Spleen (tissue), 11 donors: ENCODE measurements at regions not wholly inside any gene's neighbourhood (a gene's known extent, or its start where the extent isn't known, plus 50 kb on each side); places are given as distances from the start of the nearest gene placed in this dataset.

Experiments
- DNase-seq: peaks from one replicate; pipeline ENCODE4 v3.0.0-alpha.2; 2020
- H3K27ac ChIP-seq, 8 donors: fragments of 200-600 bp; sonication (generic) in 7 of 8; 1 replicate in 4 of 8; 2 replicates in 4 of 8; pipeline versions ENCODE4 v1.5.0 to v1.8.0; 2016 to 2021; ENCODE audit warnings: inconsistent platforms in 4 of 8, mild to moderate bottlenecking in 4 of 8, moderate library complexity in 1 of 8
- H3K27me3 ChIP-seq, 7 donors: fragments of 200-600 bp; sonication (generic) in 6 of 7; replicated peaks in 1 of 7; 1 replicate in 4 of 7; 2 replicates in 3 of 7; pipeline versions ENCODE4 v1.5.0 to v1.8.0; 2016 to 2021; ENCODE audit warnings: inconsistent platforms in 3 of 7, mild to moderate bottlenecking in 1 of 7
- H3K36me3 ChIP-seq, 6 donors: fragments of 200-600 bp; sonication (generic) in 5 of 6; 1 replicate in 4 of 6; 2 replicates in 2 of 6; pipeline versions ENCODE4 v1.5.0 to v1.8.0; 2016 to 2021; ENCODE audit warnings: inconsistent platforms in 2 of 6
- H3K4me1 ChIP-seq, 6 donors: fragments of 200-600 bp; sonication (generic) in 5 of 6; 1 replicate in 3 of 6; 2 replicates in 3 of 6; pipeline versions ENCODE4 v1.5.0 to v1.8.0; 2016 to 2021; ENCODE audit warnings: inconsistent platforms in 3 of 6
- H3K4me3 ChIP-seq, 8 donors: fragments of 200-600 bp; sonication (generic) in 7 of 8; 1 replicate in 4 of 8; 2 replicates in 4 of 8; pipeline versions ENCODE4 v1.5.0 to v1.8.0; 2016 to 2021; ENCODE audit warnings: inconsistent platforms in 4 of 8, mild to moderate bottlenecking in 4 of 8, moderate library complexity in 2 of 8
- H3K9me3 ChIP-seq, 8 donors: fragments of 200-600 bp; sonication (generic) in 7 of 8; 1 replicate in 4 of 8; 2 replicates in 4 of 8; pipeline versions ENCODE4 v1.5.0 to v1.8.0; 2016 to 2021; ENCODE audit warnings: inconsistent platforms in 4 of 8
- POLR2A ChIP-seq, 3 donors: fragments of 450-650 bp; IDR thresholded peaks; one replicate each; pipeline ENCODE4 v1.5.1; 2017; ENCODE audit warnings: antibody characterized with exemption in 3 of 3, mild to moderate bottlenecking in 1 of 3
- POLR2AphosphoS5 ChIP-seq, 3 donors: sonication (generic); formaldehyde crosslinking; IDR thresholded peaks; one replicate each; pipeline ENCODE4 v1.5.1; 2017; ENCODE audit warnings: antibody characterized with exemption in 3 of 3
- WGBS, 5 donors: extraction: QIAGEN DNeasy Blood & Tissue Kit in 3 of 5; methylation state at CpG; one replicate each; pipeline versions ENCODE4 v1.1.5 to v1.1.7; 2013 to 2018; 5-methylcytosine and 5-hydroxymethylcytosine counted together
- intact Hi-C: fragments of 100-400 bp; cut with DNase I; formaldehyde crosslinking; loops from one replicate; pipeline ENCODE4 v1.15.0; 2023; ENCODE audit warnings: low total_unique reads
- TF ChIP-seq, protein P1 (sequence below), 11 experiments: fragments of 200-600 bp in 7 of 11; fragments of 450-650 bp in 4 of 11; sonication (generic) in 4 of 11; IDR thresholded peaks in 8 of 11; conservative IDR thresholded peaks in 3 of 11; 1 replicate in 7 of 11; 2 replicates in 4 of 11; pipeline versions ENCODE4 v1.4.0 to v1.8.0; 2016 to 2021; ENCODE audit warnings: antibody characterized with exemption in 11 of 11, inconsistent platforms in 4 of 11, mild to moderate bottlenecking in 1 of 11
- donor health status: healthy with polysubstance abuse.
- donor health status: DM: no; HTN: no; CAD: no; lungs with moderate emphysema.
- donor health status: DM: no; HTN: no; CAD: no.
- donor health status: Bipolar disorder and iron deficiency.
- donor health status: healthy.
- donor health status: DM: no; HTN: no; CAD: no.
- donor health status: DM: yes; HTN: yes; CAD: no.

DNA sequence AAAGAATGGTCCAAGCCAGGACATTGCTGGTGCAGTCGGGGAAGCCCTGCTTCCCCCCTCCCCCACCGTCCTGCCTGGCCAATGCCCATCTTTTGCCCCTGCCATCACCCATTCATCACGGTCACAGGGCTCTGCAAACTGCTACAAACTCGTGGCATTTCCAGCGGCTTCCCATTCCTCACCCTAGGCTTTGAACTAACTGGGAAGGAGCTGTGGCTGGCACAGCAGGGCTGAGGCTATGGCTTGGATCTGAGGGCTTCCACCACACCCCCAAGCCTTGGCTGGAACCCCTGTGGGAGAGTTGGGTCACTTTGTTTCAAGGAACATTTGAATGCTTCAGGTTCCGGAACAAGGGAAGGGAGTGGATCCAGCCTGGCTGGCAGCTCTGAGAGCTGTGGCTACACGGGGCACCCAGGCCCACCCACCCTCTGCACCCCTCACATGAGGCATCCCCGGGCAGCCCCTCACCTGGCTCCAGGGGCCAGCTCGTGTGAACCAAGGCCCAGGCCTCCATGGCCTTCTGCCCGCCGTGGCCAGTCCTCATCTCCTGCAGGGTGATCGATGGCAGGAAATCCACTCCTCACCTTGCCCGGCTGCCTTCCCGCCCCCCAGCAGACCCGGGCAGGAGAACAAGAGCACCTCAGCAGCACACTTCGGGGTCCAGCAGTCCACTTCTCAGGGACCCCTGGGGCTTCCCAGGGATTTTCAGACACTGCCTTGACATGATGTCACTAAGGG, 58.8 kb upstream of the OTOS start:
- peak; percentile 42 for DNase-seq
- intact Hi-C loops, result no loop called here

DNA sequence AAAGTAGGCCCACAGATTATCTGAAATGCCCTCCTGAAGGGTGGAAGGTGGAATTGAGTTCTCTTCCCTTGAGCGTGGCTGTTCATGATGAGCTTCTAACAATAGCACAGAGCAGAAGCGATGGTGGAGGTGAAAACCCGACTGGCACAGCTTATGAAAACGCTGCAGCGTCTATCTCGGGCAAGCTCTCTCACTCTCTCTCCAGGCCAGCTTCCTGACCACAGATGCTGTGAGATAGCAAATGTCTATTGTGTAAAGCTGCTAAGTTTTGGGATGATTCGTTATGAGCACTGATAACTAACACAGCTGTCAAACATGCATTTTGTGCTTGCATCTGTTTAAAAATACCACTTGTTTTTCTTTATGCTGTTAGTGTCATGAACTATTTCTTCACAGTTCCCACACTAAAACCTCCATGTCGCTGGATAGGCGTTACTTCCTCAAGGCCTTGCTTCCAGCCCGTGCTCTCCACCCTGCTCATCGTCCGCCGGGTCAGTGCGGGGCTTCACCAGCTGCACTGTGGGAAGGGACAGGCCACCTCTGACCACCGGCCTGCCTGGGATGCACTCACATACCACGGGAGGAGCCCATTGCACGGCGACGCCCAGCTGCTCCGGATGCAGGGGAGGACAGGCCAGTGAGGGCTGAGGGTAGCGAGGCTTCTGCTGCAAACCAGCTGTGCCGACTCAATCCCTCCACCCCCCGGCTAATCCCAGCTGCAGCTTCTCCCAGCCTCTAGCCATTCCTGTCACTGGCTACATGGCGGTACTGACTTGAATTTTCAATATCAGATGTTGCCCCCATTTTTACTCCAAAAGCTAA, 60.0 kb upstream of the OTOS start:
- DNase-seq, result peak; percentile 75
- Histone ChIP-seq H3K27me3 (peaks cover 0 to 67% (median 0%) of the 10 kb centered on the region in 7 donors), H3K4me3 (no peak overlapping the region), H3K36me3 (no peaks in the 10 kb centered on the region), H3K9me3 (no peaks in the 10 kb centered on the region), H3K27ac (peak overlapping the region in 1 of 8 donors; percentile 3), H3K4me1 (peaks cover 0 to 12% (median 0%) of the 10 kb centered on the region in 6 donors)
- intact Hi-C loops, result no loop called here
- 50 to 55% (median 53%) methylated on average over 24 of the region's 24 CpGs for WGBS, 5 donors
- TF ChIP-seq POLR2AphosphoS5 (IDR thresholded peaks at IDR 0.05), result peak; percentile 41 to 78 (median 76)
- no peak for TF ChIP-seq POLR2A (IDR thresholded peaks at IDR 0.05)

More for the DNA sequence above, 58.8 kb upstream of the OTOS start:
- peaks cover 0 to 12% (median 0%) of the 10 kb centered on the region in 6 donors for H3K4me1 ChIP-seq
- H3K27me3 ChIP-seq, result peaks cover 0 to 58% (median 0%) of the 10 kb centered on the region in 7 donors
- H3K9me3 ChIP-seq, result no peaks in the 10 kb centered on the region
- WGBS, 5 donors, result 74 to 87% (median 78%) methylated on average over 8 to 16 of the region's 16 CpGs
- TF ChIP-seq, protein P1, sequence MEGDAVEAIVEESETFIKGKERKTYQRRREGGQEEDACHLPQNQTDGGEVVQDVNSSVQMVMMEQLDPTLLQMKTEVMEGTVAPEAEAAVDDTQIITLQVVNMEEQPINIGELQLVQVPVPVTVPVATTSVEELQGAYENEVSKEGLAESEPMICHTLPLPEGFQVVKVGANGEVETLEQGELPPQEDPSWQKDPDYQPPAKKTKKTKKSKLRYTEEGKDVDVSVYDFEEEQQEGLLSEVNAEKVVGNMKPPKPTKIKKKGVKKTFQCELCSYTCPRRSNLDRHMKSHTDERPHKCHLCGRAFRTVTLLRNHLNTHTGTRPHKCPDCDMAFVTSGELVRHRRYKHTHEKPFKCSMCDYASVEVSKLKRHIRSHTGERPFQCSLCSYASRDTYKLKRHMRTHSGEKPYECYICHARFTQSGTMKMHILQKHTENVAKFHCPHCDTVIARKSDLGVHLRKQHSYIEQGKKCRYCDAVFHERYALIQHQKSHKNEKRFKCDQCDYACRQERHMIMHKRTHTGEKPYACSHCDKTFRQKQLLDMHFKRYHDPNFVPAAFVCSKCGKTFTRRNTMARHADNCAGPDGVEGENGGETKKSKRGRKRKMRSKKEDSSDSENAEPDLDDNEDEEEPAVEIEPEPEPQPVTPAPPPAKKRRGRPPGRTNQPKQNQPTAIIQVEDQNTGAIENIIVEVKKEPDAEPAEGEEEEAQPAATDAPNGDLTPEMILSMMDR (IDR thresholded peaks at IDR 0.05 in 8 of 11, conservative IDR thresholded peaks at IDR 0.05 in 3 of 11), result no peak
- no peak for TF ChIP-seq POLR2AphosphoS5 (IDR thresholded peaks at IDR 0.05)
- no peak for TF ChIP-seq POLR2A (IDR thresholded peaks at IDR 0.05)
- H3K27ac ChIP-seq, result no peak overlapping the region
- no peaks in the 10 kb centered on the region for H3K36me3 ChIP-seq
- no peak overlapping the region for H3K4me3 ChIP-seq

DNA sequence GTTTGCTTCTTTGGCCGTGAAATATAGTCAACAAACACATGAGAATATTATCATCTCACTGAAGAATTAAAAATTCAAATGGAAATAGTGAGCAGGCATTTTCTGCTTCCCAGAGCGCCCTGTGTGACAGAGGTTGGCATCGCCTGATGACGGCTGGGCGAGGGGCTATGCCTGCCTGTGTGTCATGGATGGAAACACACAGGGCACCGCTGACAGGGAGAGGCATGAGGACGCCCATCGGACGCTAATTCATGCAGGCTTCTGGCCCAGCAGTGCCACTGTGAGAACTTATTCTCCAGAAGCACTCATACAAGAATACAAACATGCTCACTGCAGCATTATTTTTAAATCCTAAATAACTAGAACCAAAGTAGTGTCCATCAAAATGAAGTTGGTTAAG, 61.4 kb upstream of the OTOS start:
- Histone ChIP-seq H3K36me3 (no peaks in the 10 kb centered on the region), H3K4me1 (peaks cover 0 to 12% (median 0%) of the 10 kb centered on the region in 6 donors), H3K27me3 (peaks cover 0 to 56% (median 0%) of the 10 kb centered on the region in 7 donors), H3K4me3 (no peak overlapping the region), H3K9me3 (peaks cover 0 to 8% (median 6%) of the 10 kb centered on the region in 8 donors), H3K27ac (no peak overlapping the region)
- intact Hi-C loops, result no loop called here
- peak; percentile 46 for DNase-seq
- WGBS, 5 donors, result 78 to 84% (median 80%) methylated on average over 9 of the region's 9 CpGs
- TF ChIP-seq POLR2AphosphoS5 (IDR thresholded peaks at IDR 0.05) (no peak), POLR2A (IDR thresholded peaks at IDR 0.05) (no peak)
- TF ChIP-seq, protein P1 (IDR thresholded peaks at IDR 0.05 in 8 of 11, conservative IDR thresholded peaks at IDR 0.05 in 3 of 11), result no peak

DNA sequence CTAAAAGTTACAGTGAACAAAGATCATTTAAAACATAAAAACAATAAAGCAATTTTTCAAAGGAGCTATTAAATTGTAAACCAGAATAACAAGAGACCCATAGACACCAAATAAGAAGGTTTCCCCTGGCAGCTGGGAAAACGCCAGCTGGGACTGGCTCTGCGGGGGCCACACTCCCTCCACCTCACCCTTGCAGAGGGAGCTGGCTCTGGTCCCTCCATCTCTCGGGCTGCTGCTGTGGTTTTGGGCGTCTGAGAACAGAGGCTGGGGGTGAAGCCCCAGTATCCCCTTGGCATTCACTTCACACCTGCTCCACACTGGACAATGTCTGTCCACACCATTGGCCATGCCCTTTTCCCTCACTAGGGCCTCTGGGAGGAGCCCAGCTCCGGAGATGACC, 62.1 kb upstream of the OTOS start:
- intact Hi-C loops, result no loop called here
- 55 to 79% (median 74%) methylated on average over 5 of the region's 5 CpGs for WGBS, 5 donors
- DNase-seq, result no peak

More for the DNA sequence above, 62.1 kb upstream of the OTOS start:
- H3K9me3 ChIP-seq, result peaks cover 0 to 12% (median 7%) of the 10 kb centered on the region in 8 donors
- H3K27me3 ChIP-seq, result peaks cover 0 to 50% (median 0%) of the 10 kb centered on the region in 7 donors
- no peak overlapping the region for H3K27ac ChIP-seq
- no peak overlapping the region for H3K4me3 ChIP-seq
- TF ChIP-seq POLR2A (IDR thresholded peaks at IDR 0.05) (no peak), POLR2AphosphoS5 (IDR thresholded peaks at IDR 0.05) (no peak)
- TF ChIP-seq, protein P1 (IDR thresholded peaks at IDR 0.05 in 8 of 11, conservative IDR thresholded peaks at IDR 0.05 in 3 of 11), result no peak
- H3K4me1 ChIP-seq, result peaks cover 0 to 12% (median 0%) of the 10 kb centered on the region in 6 donors
- H3K36me3 ChIP-seq, result no peaks in the 10 kb centered on the region
